Ovary (tissue), 7 donors: ENCODE measurements at regions not wholly inside any gene's neighbourhood (a gene's known extent, or its start where the extent isn't known, plus 50 kb on each side); places are given as distances from the start of the nearest gene placed in this dataset.

ENCODE experiments used
- DNase-seq, 5 donors: peaks; one replicate each; pipeline ENCODE4 v3.0.0-alpha.2; 2019 to 2020
- H3K27ac ChIP-seq, 2 donors: fragments of 200-600 bp; one replicate each; pipeline versions ENCODE4 v1.5.1 to v1.8.0; 2019 to 2022
- H3K27me3 ChIP-seq: fragments of 200-600 bp; one replicate; pipeline ENCODE4 v1.8.0; 2022
- H3K36me3 ChIP-seq: fragments of 200-600 bp; sonication (generic); one replicate; pipeline ENCODE4 v1.5.1; 2019
- H3K4me1 ChIP-seq: one replicate; pipeline ENCODE4 v1.8.1; 2013; ENCODE audit warnings: mild to moderate bottlenecking, moderate library complexity; ENCODE audit not compliant: insufficient read depth
- H3K4me3 ChIP-seq: fragments of 200-600 bp; sonication (generic); one replicate; pipeline ENCODE4 v1.5.1; 2017
- H3K9me3 ChIP-seq, 2 donors: fragments of 200-600 bp in 1 of 2; sonication (generic) in 1 of 2; one replicate each; pipeline versions ENCODE4 v1.5.1 to v1.8.1; 2013 to 2019; ENCODE audit warnings: mild to moderate bottlenecking in 1 of 2, moderate library complexity in 1 of 2
- CTCF ChIP-seq, 3 donors: fragments of 450-650 bp in 2 of 3; fragments of 200-600 bp in 1 of 3; IDR thresholded peaks; one replicate each; pipeline versions ENCODE4 v1.5.1 to v1.8.0; 2016 to 2022; ENCODE audit warnings: antibody characterized with exemption in 3 of 3, mild to moderate bottlenecking in 1 of 3
- EP300 ChIP-seq: sonication (generic); formaldehyde crosslinking; IDR thresholded peaks from one replicate; pipeline ENCODE4 v1.6.1; 2017; ENCODE audit warnings: antibody characterized with exemption
- POLR2A ChIP-seq: fragments of 450-650 bp; IDR thresholded peaks from one replicate; pipeline ENCODE4 v1.6.1; 2017; ENCODE audit warnings: antibody characterized with exemption, mild to moderate bottlenecking, moderate library complexity
- WGBS, 3 donors: extraction: QIAGEN DNeasy Blood & Tissue Kit in 1 of 3; methylation state at CpG; one replicate each; pipeline versions ENCODE4 v1.1.5 to v1.1.7; 2013 to 2017; 5-methylcytosine and 5-hydroxymethylcytosine counted together
- intact Hi-C, 4 donors: fragments of 100-400 bp; cut with DNase I; formaldehyde crosslinking; loops; one replicate each; pipeline versions ENCODE4 v1.11.0 to v1.15.1; 2022 to 2023
- donor health status: DM: no; HTN: no; CAD: no; lungs with moderate emphysema.
- donor health status: DM: no; HTN: no; CAD: no.
- donor health status: Bipolar disorder and iron deficiency.
- donor health status: DM: no; HTN: no; CAD: no.
- donor health status: DM: yes; HTN: yes; CAD: no.

GRCh38 chr5:14932902-14933469 lies 61.4 kb upstream of the ANKH start:
- TF ChIP-seq POLR2A: no peak
- TF ChIP-seq EP300: no peak
- no peak for TF ChIP-seq CTCF (IDR thresholded peaks at IDR 0.05)
- Histone ChIP-seq H3K27ac (no peak overlapping the region), H3K36me3 (no peaks in the 10 kb centered on the region), H3K4me1 (no peaks in the 10 kb centered on the region), H3K9me3 (no peaks in the 10 kb centered on the region), H3K27me3 (no peaks in the 10 kb centered on the region), H3K4me3 (no peak overlapping the region)
- WGBS, 3 donors: 80 to 90% (median 87%) methylated on average over 7 of the region's 7 CpGs
- no peak for DNase-seq
- intact Hi-C loops: no loop called here

- Histone ChIP-seq H3K36me3 (no peaks in the 10 kb centered on the region), H3K27me3 (no peaks in the 10 kb centered on the region), H3K4me3 (no peak overlapping the region), H3K4me1 (no peaks in the 10 kb centered on the region), H3K27ac (no peak overlapping the region), H3K9me3 (no peaks in the 10 kb centered on the region)
- intact Hi-C loops: no loop called here
- 65 to 78% (median 76%) methylated on average over 3 of the region's 3 CpGs for WGBS, 3 donors
- no peak for DNase-seq
- TF ChIP-seq CTCF (IDR thresholded peaks at IDR 0.05) (no peak), POLR2A (no peak), EP300 (no peak)
Measured at GRCh38 chr5:14930486-14930885, 58.9 kb upstream of the ANKH start.

GRCh38 chr5:14929293-14930065 lies 57.9 kb upstream of the ANKH start:
- TF ChIP-seq POLR2A (no peak), EP300 (no peak), CTCF (IDR thresholded peaks at IDR 0.05) (no peak)
- H3K27ac ChIP-seq: no peak overlapping the region
- no peaks in the 10 kb centered on the region for H3K36me3 ChIP-seq
- no peaks in the 10 kb centered on the region for H3K9me3 ChIP-seq
- WGBS, 3 donors: 71 to 73% (median 72%) methylated on average over 5 of the region's 5 CpGs
- intact Hi-C loops: no loop called here
- H3K27me3 ChIP-seq: no peaks in the 10 kb centered on the region
- H3K4me1 ChIP-seq: no peaks in the 10 kb centered on the region
- H3K4me3 ChIP-seq: no peak overlapping the region
- DNase-seq: no peak

GRCh38 chr5:14928661-14929060 lies 57.1 kb upstream of the ANKH start:
- Histone ChIP-seq H3K27me3 (no peaks in the 10 kb centered on the region), H3K4me3 (no peak overlapping the region), H3K9me3 (no peaks in the 10 kb centered on the region), H3K27ac (no peak overlapping the region), H3K36me3 (no peaks in the 10 kb centered on the region), H3K4me1 (no peaks in the 10 kb centered on the region)
- no peak for TF ChIP-seq CTCF (IDR thresholded peaks at IDR 0.05)
- no peak for TF ChIP-seq POLR2A
- TF ChIP-seq EP300: no peak
- 79 to 91% (median 90%) methylated on average over 1 of the region's 1 CpG for WGBS, 3 donors
- DNase-seq: no peak
- intact Hi-C loops: no loop called here
